HG03196 (cell line): ENCODE measurements at regions not wholly inside any gene's neighbourhood (a gene's known extent, or its start where the extent isn't known, plus 50 kb on each side); places are given as distances from the start of the nearest gene placed in this dataset.

ENCODE experiments used
- ATAC-seq: cut with Tn5 transposase; IDR thresholded peaks from one replicate; pipeline ENCODE4 v1.9.1; 2021; ENCODE audit not compliant: unreplicated experiment

- ATAC-seq = no peak
These were observed 53.8 kb upstream of the FBN2 start for GRCh38 chr5:128591598-128592455.

DNA sequence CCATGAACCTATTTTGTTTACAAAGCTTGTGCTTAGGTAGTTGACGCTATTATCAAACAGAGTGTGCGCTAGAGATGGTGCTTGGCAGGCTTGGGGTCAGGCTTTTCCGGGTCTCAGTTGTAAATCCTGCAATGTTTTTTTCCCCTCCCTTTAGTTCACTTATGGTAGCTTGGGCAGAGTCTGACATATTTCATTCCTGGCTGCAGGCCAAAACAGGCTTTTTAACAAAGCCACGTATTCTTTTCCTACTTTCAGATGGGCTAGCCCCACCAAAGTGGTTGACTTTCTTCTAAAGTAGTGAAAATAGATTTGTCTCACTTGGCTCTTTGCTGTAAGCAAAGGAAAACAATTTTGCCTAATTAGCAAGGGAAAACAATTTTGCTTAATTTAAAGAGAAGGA is 58.0 kb upstream of the FBN2 start:
- ATAC-seq = no peak

GRCh38 chr5:128597156-128597555 is 59.1 kb upstream of the FBN2 start:
- no peak for ATAC-seq

- no peak for ATAC-seq
These were observed 75.1 kb upstream of the FBN2 start for GRCh38 chr5:128613128-128613527.

GRCh38 chr5:128613766-128614165 is 75.7 kb upstream of the FBN2 start:
- ATAC-seq = no peak

DNA sequence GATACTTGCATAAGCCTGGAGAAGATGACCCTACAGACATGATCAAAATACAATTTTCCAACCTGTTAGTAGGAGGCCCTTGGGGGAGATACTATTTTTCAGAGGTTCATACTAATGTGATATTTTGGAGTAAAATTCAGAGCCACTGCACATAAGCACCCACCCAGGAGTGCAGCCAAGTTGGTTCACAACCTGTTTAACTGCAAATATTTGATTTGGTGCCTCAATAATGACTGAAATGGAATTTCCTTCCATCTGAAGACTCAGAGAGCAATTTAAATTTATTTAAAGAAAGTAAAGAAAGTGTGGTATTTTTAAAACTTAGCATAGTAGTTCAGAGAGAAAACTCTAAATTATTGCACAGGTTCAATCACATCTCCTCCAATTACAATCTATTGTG is 77.5 kb upstream of the FBN2 start:
- ATAC-seq = no peak

DNA sequence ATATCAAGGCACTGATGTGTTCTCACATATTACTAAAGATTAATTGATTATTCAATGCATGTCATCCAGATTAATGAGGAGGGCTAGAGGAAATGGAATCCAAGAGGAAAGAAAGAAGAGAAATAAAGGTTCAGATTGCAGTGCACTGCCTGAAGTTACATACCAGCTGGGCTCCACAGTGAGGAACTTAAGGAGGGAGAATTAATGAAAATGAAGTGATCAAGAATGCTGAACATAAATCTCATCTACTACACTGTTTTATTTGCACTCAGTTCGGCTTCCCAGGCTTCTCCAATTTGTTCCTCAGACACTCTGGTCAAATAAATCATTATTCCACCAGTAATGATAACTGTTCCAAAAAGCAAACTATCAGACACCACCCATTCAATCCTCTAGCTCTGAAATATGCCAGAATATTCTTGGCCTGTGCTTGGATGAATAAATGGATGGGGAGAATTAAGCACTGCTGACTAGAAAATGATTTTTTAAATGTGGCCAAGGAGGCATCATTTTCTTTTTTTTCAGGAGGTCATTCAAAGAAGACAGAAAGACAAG is 88.6 kb upstream of the FBN2 start:
- ATAC-seq = no peak

GRCh38 chr5:128627939-128628338 is 89.9 kb upstream of the FBN2 start:
- no peak for ATAC-seq

DNA sequence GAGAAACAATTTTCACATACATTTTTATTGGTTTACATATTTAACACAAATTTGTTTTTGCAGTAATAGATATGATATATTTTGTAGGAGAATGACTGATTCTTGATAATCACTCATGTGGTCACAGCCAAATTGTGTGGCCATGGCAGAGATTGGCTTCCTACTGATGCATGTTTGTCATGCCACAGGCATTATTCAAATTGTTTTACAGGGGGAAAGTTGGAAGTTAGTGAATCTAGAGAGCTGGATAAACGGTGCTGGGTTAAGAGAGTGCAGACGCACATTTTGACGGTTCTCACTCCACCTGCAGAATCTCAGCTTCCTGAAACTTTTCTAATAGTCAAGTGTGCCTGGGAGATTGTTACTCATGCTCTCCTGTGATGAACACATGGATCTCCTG is 91.1 kb upstream of the FBN2 start:
- ATAC-seq = no peak

DNA sequence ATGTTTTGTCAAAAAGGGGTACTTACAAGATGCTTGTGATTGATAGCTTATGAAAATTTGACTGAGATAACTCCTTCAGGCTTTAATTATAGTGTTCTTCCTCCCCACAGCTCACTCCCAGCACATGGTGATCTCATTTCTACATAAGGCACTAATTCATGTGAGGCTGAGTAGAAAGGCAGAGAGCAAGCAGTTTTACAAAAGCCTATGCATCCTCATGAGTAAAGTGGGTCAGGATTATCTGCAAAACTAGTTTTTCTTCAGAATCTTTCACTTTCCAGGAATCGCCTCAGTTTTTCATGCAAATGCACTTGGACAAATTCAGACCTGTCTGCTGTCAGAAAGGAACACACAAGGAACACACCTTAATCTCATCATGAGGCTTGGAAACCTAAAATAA is 92.1 kb upstream of the FBN2 start:
- no peak for ATAC-seq

DNA sequence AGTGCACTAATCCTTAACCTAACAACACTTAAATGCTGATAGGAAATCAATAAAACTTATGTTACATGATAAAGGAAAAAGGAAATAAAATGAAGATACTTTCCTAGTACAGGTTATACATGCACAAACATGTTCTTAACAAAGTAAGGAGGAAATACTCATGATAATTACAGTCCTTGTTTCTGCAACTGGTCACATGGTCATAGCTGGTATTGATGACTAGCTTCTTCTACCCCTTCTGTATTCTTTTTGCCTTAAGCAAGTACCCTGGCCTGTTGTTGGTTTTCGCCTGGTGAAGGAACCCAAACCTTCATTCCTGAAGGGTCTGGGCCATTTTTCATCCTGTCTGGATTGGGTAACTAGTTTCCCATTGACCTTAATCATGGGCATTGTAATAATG is 93.7 kb upstream of the FBN2 start:
- no peak for ATAC-seq

GRCh38 chr5:128632264-128632663 is 94.2 kb upstream of the FBN2 start:
- ATAC-seq = no peak

DNA sequence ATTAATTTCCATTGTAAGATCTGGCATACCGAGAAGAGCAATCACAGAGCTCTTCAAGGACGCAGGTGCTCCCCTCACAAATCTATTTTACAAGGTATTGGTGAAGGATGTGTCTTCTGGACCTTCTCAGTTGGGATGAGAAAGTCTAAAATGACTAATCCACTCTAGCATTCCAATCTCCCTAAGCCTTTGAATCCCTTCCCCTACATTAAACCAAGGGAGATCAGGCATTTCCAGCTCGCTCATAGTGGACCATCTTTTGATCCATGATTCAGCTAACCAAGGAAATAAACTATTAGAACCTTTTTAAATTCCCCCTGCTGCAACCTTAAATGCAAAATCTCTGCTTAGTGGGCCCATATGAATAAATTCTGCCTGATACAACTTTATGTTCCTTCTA is 95.9 kb upstream of the FBN2 start:
- no peak for ATAC-seq

- no peak for ATAC-seq
These were observed 97.3 kb upstream of the FBN2 start for GRCh38 chr5:128635379-128635778.

GRCh38 chr5:128636361-128636760 is 98.3 kb upstream of the FBN2 start:
- ATAC-seq = no peak

DNA sequence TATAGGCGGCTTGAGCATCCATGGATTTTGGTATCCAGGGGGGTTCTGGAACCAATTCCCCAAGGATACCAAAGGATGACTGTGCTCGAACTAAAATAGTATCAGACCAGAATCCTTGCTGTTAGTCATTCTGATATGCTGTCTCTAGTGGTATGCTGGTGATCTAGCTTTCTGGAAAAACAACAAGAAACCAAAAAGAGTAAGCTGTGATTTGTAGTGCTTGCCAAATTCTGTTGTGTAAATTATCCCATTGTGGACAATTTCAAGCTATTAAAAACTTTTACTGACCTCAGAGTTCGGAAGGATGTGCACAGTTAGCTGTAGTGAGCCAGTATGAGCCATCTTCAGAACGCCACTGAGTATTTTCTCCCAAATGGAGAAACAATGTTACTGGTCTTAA is 99.0 kb upstream of the FBN2 start:
- ATAC-seq = no peak

- no peak for ATAC-seq
These were observed 103.8 kb upstream of the FBN2 start for GRCh38 chr5:128641861-128642260.

GRCh38 chr5:128644863-128645262 is 106.8 kb upstream of the FBN2 start:
- no peak for ATAC-seq

DNA sequence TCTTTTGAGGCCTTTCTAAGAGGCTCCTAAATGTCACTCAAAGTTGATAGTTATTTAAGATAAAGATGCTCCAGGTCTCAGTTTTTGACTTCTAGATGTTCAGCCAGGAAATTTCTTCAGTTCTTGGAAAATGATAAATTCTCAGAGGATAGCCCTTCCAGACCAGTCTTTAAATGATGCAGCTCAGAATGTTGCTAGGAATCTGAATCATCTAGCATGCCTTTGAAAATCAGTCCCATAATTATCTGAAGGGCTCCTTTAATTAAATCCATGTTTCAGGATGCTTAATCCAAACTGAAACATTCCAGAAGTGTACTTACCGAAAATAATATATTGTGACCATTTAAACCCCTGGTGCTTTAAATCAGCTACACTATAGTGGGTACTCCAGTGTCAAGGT is 107.5 kb upstream of the FBN2 start:
- no peak for ATAC-seq

- ATAC-seq = no peak
These were observed 108.1 kb upstream of the FBN2 start for GRCh38 chr5:128646176-128646575.

- no peak for ATAC-seq
These were observed 111.1 kb upstream of the FBN2 start for GRCh38 chr5:128649192-128649591.

GRCh38 chr5:128662997-128663396 is 125.0 kb upstream of the FBN2 start:
- ATAC-seq = no peak
